ENCODE measurements at regions not wholly inside any gene's neighbourhood (a gene's known extent, or its start where the extent isn't known, plus 50 kb on each side); places are given as distances from the start of the nearest gene placed in this dataset.

DNA sequence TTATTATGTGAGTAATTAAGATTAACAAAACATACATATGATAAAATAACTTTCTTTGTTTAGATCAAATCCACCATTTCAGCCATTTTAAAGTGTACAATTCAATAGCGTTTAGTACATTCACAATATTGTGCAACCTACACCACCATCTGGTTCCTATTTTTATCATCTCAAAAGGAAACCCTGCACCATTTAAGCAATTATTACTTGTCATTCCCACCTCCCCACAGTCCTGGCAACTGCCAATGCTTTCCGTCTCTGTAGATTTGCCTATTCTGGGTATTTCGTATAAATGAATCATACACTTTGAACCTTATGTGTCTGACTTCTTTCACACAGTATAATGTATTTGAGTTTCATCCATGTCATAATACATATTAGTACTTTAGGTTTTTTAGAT, 162.5 kb upstream of the CNTNAP4 start:
- TF ChIP-seq ZNF331 (CRISPR knock-in tag; IDR thresholded peaks at IDR 0.05; ENCODE audit: low read depth) = no peak
- TF ChIP-seq, protein P1, sequence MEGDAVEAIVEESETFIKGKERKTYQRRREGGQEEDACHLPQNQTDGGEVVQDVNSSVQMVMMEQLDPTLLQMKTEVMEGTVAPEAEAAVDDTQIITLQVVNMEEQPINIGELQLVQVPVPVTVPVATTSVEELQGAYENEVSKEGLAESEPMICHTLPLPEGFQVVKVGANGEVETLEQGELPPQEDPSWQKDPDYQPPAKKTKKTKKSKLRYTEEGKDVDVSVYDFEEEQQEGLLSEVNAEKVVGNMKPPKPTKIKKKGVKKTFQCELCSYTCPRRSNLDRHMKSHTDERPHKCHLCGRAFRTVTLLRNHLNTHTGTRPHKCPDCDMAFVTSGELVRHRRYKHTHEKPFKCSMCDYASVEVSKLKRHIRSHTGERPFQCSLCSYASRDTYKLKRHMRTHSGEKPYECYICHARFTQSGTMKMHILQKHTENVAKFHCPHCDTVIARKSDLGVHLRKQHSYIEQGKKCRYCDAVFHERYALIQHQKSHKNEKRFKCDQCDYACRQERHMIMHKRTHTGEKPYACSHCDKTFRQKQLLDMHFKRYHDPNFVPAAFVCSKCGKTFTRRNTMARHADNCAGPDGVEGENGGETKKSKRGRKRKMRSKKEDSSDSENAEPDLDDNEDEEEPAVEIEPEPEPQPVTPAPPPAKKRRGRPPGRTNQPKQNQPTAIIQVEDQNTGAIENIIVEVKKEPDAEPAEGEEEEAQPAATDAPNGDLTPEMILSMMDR (conservative IDR thresholded peaks at IDR 0.05; ENCODE audit: low read depth in 2 of 2) = no peak

Data from GM23338 (cell line).